AG08396 (cell line): ENCODE measurements at regions not wholly inside any gene's neighbourhood (a gene's known extent, or its start where the extent isn't known, plus 50 kb on each side); places are given as distances from the start of the nearest gene placed in this dataset.
"Not testable (repeated sequence)": the region's sequence is repeated elsewhere in the genome, so short reads cannot be mapped to it uniquely, and the experiment has no call there.

ENCODE experiments used
- DNase-seq: peaks from one replicate; pipeline ENCODE4 v3.0.0; 2012; ENCODE audit warnings: low spot score, mixed read lengths

- no peak for DNase-seq
Observed at GRCh38 chr13:110809871-110810486, 96.5 kb downstream of the ING1 start.

GRCh38 chr13:110811008-110811720 lies 97.7 kb downstream of the ING1 start:
- DNase-seq = no peak

- DNase-seq = no peak
Observed at GRCh38 chr13:110811771-110812120, 98.2 kb downstream of the ING1 start.

GRCh38 chr13:110812121-110812868 lies 98.8 kb downstream of the ING1 start:
- no peak for DNase-seq

- DNase-seq = no peak
Observed at GRCh38 chr13:110812869-110813645, 99.6 kb downstream of the ING1 start.

- no peak for DNase-seq
Observed at GRCh38 chr13:110813646-110814624, 100.4 kb downstream of the ING1 start.

- no peak for DNase-seq
Observed at GRCh38 chr13:110815471-110816204, 99.2 kb downstream of the ANKRD10 start.

- no peak for DNase-seq
Observed at GRCh38 chr13:110816500-110816899, 98.4 kb downstream of the ANKRD10 start.

- no peak for DNase-seq
Observed at GRCh38 chr13:110817143-110817542, 97.7 kb downstream of the ANKRD10 start.

- DNase-seq = no peak
Observed at GRCh38 chr13:110818747-110819146, 96.1 kb downstream of the ANKRD10 start.

- peak; percentile 93 for DNase-seq
Observed at GRCh38 chr13:110819203-110820014, 95.5 kb downstream of the ANKRD10 start.

- no peak for DNase-seq
Observed at GRCh38 chr13:110820322-110820721, 94.5 kb downstream of the ANKRD10 start.

- DNase-seq = not testable (repeated sequence)
Observed at GRCh38 chr13:110821837-110822668, 92.8 kb downstream of the ANKRD10 start.

GRCh38 chr13:110822669-110822945 lies 92.3 kb downstream of the ANKRD10 start:
- no peak for DNase-seq

- DNase-seq = no peak
Observed at GRCh38 chr13:110824702-110825300, 90.1 kb downstream of the ANKRD10 start.

- DNase-seq = no peak
Observed at GRCh38 chr13:110825516-110825915, 89.4 kb downstream of the ANKRD10 start.

- DNase-seq = no peak
Observed at GRCh38 chr13:110826101-110826500, 88.8 kb downstream of the ANKRD10 start.

GRCh38 chr13:110826861-110827672 lies 87.8 kb downstream of the ANKRD10 start:
- DNase-seq = no peak
